ENCODE measurements at regions not wholly inside any gene's neighbourhood (a gene's known extent, or its start where the extent isn't known, plus 50 kb on each side); places are given as distances from the start of the nearest gene placed in this dataset.

- H3K79me2 ChIP-seq (ENCODE audit: control insufficient read depth, insufficient read depth, low read length): no peaks in the 10 kb centered on the region
- intact Hi-C loops (cut with micrococcal nuclease): no loop called here
- no peak for FAIRE-seq
- H3K27ac ChIP-seq (ENCODE audit: extremely low read depth, low read depth, low read length): no peak overlapping the region
- H3K9me1 ChIP-seq (ENCODE audit: control insufficient read depth, insufficient read depth, low read length): no peaks in the 10 kb centered on the region
- H3K4me2 ChIP-seq (ENCODE audit: insufficient read depth, low read length): no peak overlapping the region
- ChIA-PET POLR2A (no interaction called here), CTCF (ENCODE audit: low intra/inter-chr PET ratio) (no interaction called here)
- DNase-seq (ENCODE audit: extremely low read depth in 1 of 4, low spot score in 3 of 4): peak in 1 of 4 experiments; percentile 15
- no peaks in the 10 kb centered on the region for H3K9me3 ChIP-seq (replicated peaks; ENCODE audit: control insufficient read depth, insufficient read depth, low read depth, low read length)
- in situ Hi-C loops (cut with MboI): no loop called here
- no peaks in the 10 kb centered on the region for H3K27me3 ChIP-seq (ENCODE audit: control insufficient read depth in 2 of 2, insufficient read depth in 2 of 2, low read length in 2 of 2)
- peak overlapping the region; percentile 40; the same call in 1 of the 2 replicates for H2AFZ ChIP-seq (ENCODE audit: low read depth, low read length)
- peak overlapping the region in 1 of 2 experiments; percentile 30; a peak in 1 of 4 replicates for H3K9ac ChIP-seq (ENCODE audit: insufficient read depth in 1 of 2, low read depth in 2 of 2, low read length in 2 of 2)
- H4K20me1 ChIP-seq (replicated peaks; ENCODE audit: control insufficient read depth, insufficient read depth, low read length): no peaks in the 10 kb centered on the region
- no peak for ATAC-seq
- no peak overlapping the region for H3K4me3 ChIP-seq
- H3K36me3 ChIP-seq (ENCODE audit: control insufficient read depth, insufficient read depth, low read length): no peaks in the 10 kb centered on the region
- no TSS peak for BruUV-seq (replicated peaks)
- 0% methylated on average over 4 of the region's 4 CpGs for WGBS (ENCODE audit: insufficient coverage, low coverage, missing lambda C conversion rate)
- peaks cover 0 to 2% of the 10 kb centered on the region in 2 experiments; a peak in 2 of 5 replicates for H3K4me1 ChIP-seq (replicated peaks in 1 of 2; ENCODE audit: control insufficient read depth in 2 of 2, insufficient read depth in 2 of 2, low read length in 2 of 2)
- TF ChIP-seq PHTF2 (CRISPR knock-in tag; IDR thresholded peaks at IDR 0.05): no peak
- no peak for TF ChIP-seq GATAD2B (IDR thresholded peaks at IDR 0.05; ENCODE audit: borderline replicate concordance)
- TF ChIP-seq KDM1A (IDR thresholded peaks at IDR 0.05): no peak
- no peak for TF ChIP-seq ZNF644 (tag; IDR thresholded peaks at IDR 0.05; ENCODE audit: low read depth)
- TF ChIP-seq ZNF76 (CRISPR knock-in tag; IDR thresholded peaks at IDR 0.05; ENCODE audit: borderline replicate concordance): no peak
- TF ChIP-seq ZBTB43 (CRISPR knock-in tag; IDR thresholded peaks at IDR 0.05): no peak
- TF ChIP-seq, protein P1, sequence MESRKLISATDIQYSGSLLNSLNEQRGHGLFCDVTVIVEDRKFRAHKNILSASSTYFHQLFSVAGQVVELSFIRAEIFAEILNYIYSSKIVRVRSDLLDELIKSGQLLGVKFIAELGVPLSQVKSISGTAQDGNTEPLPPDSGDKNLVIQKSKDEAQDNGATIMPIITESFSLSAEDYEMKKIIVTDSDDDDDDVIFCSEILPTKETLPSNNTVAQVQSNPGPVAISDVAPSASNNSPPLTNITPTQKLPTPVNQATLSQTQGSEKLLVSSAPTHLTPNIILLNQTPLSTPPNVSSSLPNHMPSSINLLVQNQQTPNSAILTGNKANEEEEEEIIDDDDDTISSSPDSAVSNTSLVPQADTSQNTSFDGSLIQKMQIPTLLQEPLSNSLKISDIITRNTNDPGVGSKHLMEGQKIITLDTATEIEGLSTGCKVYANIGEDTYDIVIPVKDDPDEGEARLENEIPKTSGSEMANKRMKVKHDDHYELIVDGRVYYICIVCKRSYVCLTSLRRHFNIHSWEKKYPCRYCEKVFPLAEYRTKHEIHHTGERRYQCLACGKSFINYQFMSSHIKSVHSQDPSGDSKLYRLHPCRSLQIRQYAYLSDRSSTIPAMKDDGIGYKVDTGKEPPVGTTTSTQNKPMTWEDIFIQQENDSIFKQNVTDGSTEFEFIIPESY (CRISPR knock-in tag; IDR thresholded peaks at IDR 0.05): no peak
- TF ChIP-seq FOXK1 (CRISPR knock-in tag; IDR thresholded peaks at IDR 0.05; ENCODE audit: borderline replicate concordance): no peak
- TF ChIP-seq TCF3 (CRISPR knock-in tag; IDR thresholded peaks at IDR 0.05): no peak
- TF ChIP-seq CBFA2T3 (IDR thresholded peaks at IDR 0.05): peak; percentile 70
- TF ChIP-seq CEBPG (CRISPR knock-in tag; IDR thresholded peaks at IDR 0.05): no peak
- peak in 1 of 2 experiments; percentile 12; a peak in 1 of 4 replicates for TF ChIP-seq CEBPG (tag; conservative IDR thresholded peaks at IDR 0.05 in 1 of 2, IDR thresholded peaks at IDR 0.05 in 1 of 2)
- TF ChIP-seq ZNF239 (CRISPR knock-in tag; IDR thresholded peaks at IDR 0.05): no peak
- no peak for TF ChIP-seq JUND (IDR thresholded peaks at IDR 0.05; ENCODE audit: borderline replicate concordance, low read depth, low read length)
- peak; percentile 64; the same call in 1 of the 3 replicates for TF ChIP-seq JUND (tag; IDR thresholded peaks at IDR 0.05; ENCODE audit: borderline replicate concordance, low read depth, low read length)
- TF ChIP-seq, protein P2, sequence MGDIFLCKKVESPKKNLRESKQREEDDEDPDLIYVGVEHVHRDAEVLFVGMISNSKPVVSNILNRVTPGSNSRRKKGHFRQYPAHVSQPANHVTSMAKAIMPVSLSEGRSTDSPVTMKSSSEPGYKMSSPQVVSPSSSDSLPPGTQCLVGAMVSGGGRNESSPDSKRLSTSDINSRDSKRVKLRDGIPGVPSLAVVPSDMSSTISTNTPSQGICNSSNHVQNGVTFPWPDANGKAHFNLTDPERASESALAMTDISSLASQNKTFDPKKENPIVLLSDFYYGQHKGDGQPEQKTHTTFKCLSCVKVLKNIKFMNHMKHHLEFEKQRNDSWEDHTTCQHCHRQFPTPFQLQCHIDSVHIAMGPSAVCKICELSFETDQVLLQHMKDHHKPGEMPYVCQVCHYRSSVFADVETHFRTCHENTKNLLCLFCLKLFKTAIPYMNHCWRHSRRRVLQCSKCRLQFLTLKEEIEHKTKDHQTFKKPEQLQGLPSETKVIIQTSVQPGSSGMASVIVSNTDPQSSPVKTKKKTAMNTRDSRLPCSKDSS (IDR thresholded peaks at IDR 0.05; ENCODE audit: low read depth, partially characterized antibody): no peak
- no peak for TF ChIP-seq CREB3L1 (IDR thresholded peaks at IDR 0.05; ENCODE audit: borderline replicate concordance, low read depth)
Observed at GRCh38 chr7:94307399-94308048, 87.2 kb upstream of the COL1A2 start.
